HFF-Myc (cell line): ENCODE measurements at regions not wholly inside any gene's neighbourhood (a gene's known extent, or its start where the extent isn't known, plus 50 kb on each side); places are given as distances from the start of the nearest gene placed in this dataset.

Experiments
- DNase-seq: peaks from one replicate; pipeline ENCODE4 v3.0.0-alpha.2; 2011; ENCODE audit warnings: low read depth; ENCODE audit errors: extremely low read depth
- H3K4me3 ChIP-seq: replicated peaks from 2 replicates; pipeline ENCODE4 v1.5.1; 2011; ENCODE audit warnings: low read depth, mild to moderate bottlenecking, control low read depth, low read length
- CTCF ChIP-seq: IDR thresholded peaks from 2 replicates; pipeline ENCODE4 v1.5.1; 2012; ENCODE audit warnings: mild to moderate bottlenecking, low read depth, low read length, control low read depth; ENCODE audit errors: missing control alignments

- H3K4me3 ChIP-seq: no peak overlapping the region
- DNase-seq: no peak
- no peak for TF ChIP-seq CTCF
Measured at GRCh38 chr9:119020730-119021333, 348.4 kb downstream of the BRINP1 start.

DNA sequence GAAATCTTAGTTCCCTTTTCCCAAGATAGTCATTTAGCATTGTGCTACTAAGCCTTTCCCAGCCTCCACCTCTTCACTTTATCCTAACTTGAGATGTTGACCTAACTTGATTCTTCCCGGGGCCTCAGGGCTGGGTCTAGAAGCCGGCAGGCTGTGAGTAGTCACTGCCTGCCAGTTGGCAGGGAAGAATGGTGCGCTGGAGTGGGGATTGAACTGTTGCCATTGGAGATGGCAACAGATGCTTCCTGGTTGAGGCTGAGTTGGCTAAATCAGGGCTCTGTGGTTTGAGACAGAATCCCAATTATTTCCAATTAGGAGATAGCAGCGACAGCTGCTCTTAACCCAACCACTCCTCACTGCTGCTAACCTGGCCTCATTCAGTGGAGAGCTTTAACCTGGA is 343.1 kb downstream of the BRINP1 start:
- no peak for DNase-seq
- no peak overlapping the region for H3K4me3 ChIP-seq
- no peak for TF ChIP-seq CTCF

- no peak for TF ChIP-seq CTCF
- DNase-seq: no peak
- H3K4me3 ChIP-seq: no peak overlapping the region
Measured at GRCh38 chr9:119027901-119028699, 341.1 kb downstream of the BRINP1 start.

- no peak for TF ChIP-seq CTCF
- no peak for DNase-seq
- H3K4me3 ChIP-seq: no peak overlapping the region
Measured at GRCh38 chr9:119029886-119030285, 339.3 kb downstream of the BRINP1 start.

DNA sequence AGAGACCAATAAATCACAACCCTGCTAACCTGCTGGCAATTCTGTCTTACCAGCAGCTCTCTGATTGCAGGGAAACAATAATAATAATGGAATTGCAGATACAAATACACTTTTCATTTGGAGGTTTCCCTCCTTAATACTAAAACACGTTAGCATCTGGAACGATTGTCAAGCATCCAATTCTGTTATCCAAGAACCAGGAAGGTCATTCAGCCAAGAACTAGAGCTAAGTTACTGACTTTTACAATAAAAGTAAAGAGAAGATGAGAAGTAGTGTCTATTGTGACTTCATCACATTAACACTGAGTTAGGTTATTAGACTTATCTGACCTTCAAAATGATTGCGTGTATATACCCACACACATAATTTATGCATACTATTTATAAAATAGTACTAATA is 335.6 kb downstream of the BRINP1 start:
- no peak for TF ChIP-seq CTCF
- no peak for DNase-seq

GRCh38 chr9:119036969-119037368 is 332.3 kb downstream of the BRINP1 start:
- TF ChIP-seq CTCF: no peak
- no peak overlapping the region for H3K4me3 ChIP-seq

More for the DNA sequence above, 335.6 kb downstream of the BRINP1 start:
- no peak overlapping the region for H3K4me3 ChIP-seq

More at GRCh38 chr9:119036969-119037368, 332.3 kb downstream of the BRINP1 start:
- DNase-seq: no peak
